GM18868 (cell line): ENCODE measurements at regions not wholly inside any gene's neighbourhood (a gene's known extent, or its start where the extent isn't known, plus 50 kb on each side); places are given as distances from the start of the nearest gene placed in this dataset.

ENCODE experiments used
- ATAC-seq: cut with Tn5 transposase; IDR thresholded peaks from one replicate; pipeline ENCODE4 v1.9.1; 2021; ENCODE audit warnings: mild to moderate bottlenecking, moderate library complexity; ENCODE audit not compliant: unreplicated experiment

DNA sequence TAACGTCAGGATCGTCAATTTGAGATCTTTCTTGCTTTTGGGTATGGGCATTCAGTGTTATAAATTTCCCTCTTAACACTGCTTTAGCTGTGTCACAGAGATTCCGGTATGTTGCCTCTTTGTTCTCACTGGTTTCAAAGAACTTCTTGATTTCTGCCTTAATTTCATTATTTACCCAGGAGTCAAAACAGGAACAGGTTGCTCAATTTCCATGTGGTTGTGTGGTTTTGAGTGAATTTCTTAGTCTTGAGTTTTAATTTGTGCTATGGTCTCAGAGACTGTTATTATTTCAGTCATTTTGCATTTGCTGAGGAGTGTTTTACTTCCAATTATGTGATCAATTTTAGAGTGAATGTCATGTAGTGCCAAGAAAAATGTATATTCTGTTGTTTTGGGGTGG lies 153.1 kb downstream of the PCDH17 start:
- no peak for ATAC-seq

DNA sequence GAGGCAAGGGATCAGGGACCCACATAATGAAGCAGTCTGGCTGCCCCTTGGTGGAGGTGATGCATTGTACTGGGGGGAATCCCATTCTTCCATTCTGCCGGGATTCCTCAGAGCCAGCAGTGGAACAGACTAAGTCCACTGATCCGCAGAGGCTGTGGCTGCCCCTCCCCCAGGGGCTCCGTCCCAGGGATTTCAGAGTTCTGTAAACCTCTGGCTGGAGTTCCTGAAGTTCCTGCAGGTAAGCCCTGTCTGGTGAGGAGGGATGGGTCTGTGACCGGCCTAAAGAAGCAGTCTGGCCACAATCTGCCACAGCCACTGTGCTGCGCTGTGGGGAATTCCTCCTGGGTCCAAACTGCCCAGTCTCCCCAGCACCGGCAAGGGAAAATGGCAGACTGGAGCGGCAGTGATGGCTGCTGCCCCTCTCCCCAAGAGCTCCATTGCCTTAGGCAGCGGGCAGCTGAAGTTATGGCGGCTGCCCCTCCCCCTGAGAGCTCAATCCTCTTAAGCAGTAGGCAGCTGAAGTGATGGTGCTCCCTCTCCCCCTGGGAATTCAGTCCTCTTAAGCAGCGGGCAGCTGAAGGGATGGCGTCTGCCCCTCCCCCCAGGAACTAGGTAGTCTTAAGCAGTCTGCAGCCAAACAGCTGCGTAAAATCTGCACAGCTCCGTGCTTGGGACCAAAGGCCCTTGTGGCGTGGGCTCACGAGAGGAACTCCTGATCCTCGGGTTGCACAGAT lies 155.7 kb downstream of the PCDH17 start:
- ATAC-seq, result no peak

DNA sequence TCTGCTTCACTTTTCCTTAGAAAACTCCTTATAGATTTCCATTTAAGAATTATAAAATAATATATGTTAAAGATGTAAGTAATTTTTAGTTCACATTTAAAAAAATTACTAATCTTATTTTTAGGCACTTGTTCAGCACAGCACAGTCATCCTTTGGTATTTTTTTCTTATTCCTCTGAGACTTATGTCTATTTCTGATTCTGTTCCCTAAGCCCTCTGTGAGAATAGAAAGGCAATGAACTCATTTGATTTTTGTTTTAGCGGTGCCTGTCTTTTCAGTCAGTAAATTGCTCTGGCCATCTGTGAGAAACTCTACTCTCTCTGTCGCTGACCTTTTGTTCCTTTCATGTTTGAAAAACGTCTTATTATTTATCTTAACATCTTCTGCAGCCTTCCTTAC lies 168.1 kb downstream of the PCDH17 start:
- ATAC-seq, result no peak

DNA sequence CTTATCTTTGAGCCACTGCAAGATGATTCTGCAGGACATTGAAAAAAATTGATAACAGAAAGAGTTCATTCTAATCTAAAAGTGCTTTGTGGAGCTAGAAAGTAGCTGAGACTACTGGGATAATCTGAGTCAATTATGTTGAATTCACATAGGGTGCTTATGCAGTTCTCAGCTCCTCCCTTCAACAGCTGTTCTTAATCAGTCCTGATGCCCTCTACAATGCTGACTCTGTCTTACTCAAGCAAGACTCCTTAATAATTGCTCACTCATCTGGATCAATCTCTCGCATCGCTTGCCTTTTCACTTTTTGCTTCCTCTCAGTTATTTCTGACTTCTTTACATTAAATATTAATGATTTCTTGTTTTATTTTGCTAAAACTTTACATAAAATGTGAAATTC lies 182.1 kb downstream of the PCDH17 start:
- no peak for ATAC-seq

DNA sequence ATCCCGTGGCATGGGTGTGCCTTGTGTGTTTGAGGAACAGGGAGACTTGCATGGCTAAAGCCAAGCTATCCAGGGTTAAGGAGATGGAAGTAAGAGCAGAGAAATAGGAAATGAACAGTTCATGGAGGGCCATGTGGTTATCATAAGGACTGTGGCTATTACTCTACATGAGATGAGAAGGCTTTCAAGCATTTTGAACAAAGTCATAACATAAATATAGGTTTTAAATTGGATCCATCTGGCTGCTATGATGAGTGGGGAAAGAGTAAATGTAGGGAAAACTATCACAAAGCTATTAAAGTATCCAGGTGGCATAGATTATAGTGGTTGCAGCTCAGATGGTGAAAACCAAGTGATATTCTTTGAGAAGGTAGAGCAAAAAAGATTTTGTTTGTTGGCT lies 184.1 kb downstream of the PCDH17 start:
- ATAC-seq, result no peak

DNA sequence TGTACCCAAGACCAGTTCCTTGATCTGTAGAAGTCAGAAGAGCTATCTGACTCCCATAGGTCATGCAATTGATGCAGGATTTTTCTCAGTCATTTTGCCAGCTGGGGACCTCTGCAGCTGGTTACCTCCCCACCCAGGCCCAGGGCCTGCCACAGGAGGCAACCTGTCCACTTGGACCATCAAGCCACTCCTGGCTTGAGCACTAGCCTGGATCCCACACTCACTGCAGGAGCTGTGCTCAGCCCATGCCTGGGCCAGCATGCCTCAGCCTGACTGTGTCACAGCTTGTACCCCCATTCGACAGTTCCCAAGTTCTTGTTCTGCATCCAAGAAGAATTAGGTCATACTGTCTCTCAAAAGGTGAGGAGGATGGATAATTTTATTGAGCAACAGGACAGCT lies 189.4 kb downstream of the PCDH17 start:
- no peak for ATAC-seq

DNA sequence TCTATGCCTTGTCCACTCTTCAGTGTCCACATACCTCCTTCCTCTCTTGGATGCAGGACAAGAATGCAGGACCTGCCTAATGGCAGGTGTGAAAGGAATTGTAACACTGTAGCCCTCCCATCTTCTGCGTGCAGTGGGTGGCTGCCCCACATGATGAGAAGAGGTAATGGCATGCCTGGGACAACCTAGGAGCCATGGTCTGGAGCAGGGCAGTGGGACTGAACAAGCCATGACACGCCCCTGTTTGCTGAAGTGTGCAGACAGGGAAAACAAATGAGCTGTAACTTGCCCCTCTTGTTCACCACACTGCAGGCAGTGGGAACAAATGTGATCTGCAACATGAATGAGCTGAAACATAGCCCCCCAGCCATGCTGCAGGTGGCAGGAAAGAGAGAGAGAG lies 192.2 kb downstream of the PCDH17 start:
- no peak for ATAC-seq

DNA sequence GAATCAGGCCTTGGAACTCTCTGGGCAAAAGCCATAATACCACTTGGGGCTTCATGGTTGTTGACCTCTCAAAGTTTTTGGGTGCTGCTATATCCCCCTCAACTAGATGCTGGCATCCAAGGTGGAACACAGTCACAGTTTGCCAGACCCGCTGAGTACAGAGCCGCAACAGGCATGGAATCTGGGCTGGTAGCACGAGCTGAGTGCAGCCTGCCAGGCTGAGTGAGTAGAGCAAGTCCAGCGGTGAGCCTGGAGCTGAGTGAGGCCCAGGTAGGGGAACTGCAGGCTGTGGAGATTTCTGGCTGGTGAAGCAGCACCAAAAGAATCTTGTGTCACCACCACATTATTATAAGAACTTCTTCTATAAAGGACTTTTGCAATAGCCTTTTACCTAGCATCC lies 192.6 kb downstream of the PCDH17 start:
- no peak for ATAC-seq

DNA sequence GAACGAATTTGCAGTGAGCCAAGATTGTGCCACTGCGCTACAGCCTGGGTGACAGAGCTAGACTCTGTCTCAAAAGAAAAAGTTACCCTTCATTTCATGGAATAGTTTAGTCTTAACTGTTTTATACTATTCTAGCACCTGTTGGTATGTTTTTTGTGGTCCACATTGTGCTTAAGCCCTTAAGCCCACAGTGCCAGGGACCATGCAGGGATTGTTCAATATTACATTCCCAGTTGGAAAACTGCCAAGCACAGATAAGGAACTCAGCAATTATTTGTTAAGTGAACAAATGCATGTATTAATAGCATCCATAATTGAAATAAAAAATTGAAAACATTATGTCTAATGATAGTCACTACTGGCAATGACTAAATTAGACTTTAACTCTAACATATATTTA lies 193.5 kb downstream of the PCDH17 start:
- ATAC-seq, result no peak

DNA sequence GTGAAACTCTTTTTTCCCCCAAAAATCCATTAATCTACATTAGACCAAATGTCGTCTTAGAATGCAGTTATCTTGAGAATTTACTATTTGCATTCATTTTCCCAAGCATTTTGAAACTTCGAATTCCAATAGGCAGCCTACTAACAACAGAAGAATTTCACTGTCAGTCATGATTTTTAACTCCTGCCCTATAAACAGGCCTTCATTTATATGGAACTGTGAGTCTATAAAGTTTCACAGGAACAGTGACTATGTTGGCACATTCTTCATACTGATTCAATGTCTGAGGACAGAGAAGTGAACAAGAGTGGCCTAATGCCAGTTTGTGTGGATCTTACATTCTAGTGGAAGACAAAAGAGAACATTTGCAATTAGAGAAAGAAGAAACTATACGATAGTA lies 198.0 kb downstream of the PCDH17 start:
- ATAC-seq, result no peak

DNA sequence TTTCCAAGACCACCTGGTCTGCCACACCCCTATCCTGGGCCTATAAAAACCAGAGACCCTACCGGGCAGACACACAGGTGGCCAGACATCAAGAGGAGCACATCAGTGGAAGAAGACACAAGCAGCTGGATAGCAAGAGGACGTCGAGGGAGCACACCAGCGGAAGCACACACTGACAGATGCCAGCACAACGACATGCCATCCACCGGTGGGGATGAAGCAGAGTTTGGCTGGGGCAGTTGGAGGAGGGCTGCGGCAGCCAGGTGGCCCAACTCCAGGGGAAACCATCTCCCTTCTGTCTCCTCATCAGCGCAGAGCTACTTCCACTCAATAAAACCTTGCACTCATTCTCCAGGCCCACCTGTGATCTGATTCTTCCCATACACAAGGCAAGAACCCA lies 200.6 kb downstream of the PCDH17 start:
- no peak for ATAC-seq

DNA sequence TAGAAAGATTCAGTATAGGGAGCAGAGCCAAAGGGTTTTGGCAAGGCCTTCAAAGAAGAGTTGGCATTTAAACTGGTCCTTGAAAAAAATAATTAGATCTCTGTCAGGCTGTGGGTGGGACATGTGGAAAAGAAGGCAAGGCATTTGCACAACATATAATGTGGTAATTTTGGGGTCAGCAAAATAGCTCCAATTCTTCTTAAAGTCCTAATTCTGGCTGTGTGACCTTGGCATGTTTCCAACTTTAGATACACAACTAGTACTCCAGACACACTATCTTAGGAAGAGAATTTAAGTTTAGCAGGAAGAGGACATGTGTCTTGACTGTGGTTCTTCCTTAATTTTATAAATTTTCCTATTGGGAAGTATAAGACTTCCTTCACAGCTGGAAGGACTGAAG lies 206.3 kb downstream of the PCDH17 start:
- ATAC-seq, result no peak

DNA sequence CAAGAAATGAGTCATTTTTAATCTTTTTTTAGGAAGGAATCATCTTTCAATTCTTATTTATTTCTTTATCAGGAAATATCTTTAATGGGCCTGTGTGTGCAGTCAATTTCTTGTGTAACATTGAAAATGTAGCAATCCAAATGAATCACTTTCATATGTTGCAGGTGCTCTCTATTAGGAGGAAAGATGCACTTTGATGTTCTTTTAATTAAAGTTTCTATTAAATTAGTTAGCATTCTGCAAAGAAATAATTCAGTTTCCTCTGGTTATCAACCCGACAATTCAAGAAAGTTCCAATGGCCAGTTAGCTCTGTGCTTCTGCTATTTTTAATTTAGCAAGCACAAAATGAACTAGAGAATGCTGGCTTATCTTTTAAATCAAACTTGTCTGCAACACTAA lies 212.0 kb downstream of the PCDH17 start:
- ATAC-seq, result no peak

DNA sequence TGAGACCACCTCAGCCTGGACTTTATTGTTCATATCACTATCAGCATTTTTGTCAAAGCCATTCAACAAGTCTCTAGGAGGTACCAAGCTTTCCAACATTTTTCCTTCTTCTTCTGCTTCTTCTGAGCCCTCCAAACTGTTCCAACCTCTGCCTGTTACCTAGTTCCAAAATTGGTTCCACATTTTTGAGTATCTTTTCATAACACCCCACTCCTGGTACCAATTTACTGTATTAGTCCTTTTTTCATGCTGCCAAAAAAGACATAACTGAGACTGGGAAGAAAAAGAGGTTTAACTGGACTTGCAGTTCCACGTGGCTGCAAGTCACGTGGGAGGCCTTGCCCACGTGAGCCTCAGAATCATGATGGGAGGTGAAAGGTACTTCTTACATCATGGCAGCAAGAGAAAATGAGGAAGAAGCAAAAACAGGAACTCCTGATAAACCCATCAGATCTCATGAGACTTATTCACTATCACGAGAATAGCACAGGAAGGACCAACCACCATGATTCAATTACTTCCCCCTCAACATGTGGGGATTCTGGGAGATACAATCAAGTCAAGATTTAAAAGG lies 215.1 kb downstream of the PCDH17 start:
- no peak for ATAC-seq

DNA sequence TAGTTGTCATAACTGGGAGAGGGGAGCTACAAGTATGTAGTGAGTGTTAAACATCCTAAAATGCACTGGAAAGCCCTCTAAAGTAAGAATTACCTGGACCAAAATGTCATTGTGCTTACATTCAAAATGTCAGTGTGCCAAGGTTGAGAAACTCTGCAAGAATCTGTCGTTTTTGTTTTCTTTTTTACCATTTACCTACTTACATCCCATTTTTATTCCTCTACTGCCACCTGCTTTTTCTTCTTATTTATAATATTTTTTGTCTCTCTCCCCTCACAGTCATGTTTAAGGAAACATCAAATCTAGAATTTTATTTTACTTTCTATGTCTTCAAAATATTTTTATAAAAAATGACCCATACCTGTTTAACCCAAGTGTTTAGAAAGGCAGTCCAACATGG lies 226.4 kb downstream of the PCDH17 start:
- no peak for ATAC-seq

DNA sequence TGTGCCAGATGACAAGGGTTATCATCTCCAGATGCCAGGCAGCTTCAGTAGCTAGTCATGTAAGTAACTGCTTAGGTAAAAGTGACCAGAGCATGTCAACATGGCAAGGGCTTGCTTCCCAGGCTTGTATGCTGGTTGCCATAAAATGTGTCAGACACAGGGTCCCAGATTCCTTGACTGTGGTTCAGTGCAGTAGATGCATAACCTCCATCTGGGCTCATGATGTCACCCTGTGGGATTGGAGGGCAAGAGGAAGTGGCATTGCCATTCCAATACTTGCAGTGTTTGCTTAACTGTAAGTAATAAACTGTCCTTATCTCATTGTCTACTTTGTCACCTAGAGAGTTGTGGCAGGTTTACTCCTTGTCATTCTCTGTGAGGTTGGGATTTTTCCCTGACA lies 226.8 kb downstream of the PCDH17 start:
- no peak for ATAC-seq

DNA sequence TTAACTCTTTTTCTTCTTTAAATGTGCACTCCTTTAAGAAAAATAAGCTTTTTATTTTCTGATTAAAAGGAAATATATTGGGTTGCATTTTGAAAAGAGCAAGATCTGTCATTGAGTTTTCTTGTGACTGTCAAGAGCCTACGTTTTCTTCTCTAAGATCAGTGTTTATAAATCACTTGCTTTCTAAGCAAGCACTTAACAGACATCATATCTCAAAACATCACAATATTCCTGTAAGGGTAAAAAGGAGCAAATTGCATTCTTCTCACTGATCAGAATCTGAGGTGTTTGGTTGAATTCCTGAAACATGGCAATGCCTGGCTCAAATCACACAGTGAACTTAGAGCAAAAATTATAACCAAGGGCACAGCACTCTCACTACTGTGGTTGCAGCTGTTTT lies 231.3 kb downstream of the PCDH17 start:
- ATAC-seq, result no peak

DNA sequence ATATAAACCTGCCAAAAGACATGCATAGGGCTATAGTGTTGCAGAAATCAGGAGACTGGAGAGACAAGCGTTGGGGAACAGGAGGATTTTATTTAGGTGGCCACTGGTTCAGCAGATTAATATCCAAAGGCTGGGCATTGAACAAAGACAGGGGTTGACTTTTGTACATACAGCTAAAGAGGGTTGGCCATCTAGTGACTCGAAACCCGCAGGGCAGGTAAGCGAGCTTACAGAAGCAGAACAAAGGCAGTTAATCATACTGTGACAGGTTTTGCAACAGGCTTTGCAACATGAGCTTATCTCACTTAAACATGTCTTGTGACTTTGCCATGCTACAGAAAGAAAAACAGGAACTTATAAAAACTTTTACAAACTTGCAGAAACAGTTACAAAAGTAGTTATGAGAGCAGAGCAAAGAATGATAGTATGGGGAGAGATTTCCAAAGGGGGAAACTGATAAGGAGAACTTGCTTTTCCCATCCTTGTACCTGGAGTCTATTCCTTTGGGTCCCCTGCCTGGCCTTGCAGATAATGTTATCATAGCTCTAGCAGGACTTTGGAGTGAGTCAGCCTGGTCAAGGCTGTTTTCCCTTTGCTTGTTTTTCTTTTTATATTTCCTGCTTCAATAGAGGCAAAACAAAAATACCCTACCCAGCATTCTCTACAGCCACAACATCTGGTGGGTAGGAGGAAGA lies 234.2 kb downstream of the PCDH17 start:
- no peak for ATAC-seq

DNA sequence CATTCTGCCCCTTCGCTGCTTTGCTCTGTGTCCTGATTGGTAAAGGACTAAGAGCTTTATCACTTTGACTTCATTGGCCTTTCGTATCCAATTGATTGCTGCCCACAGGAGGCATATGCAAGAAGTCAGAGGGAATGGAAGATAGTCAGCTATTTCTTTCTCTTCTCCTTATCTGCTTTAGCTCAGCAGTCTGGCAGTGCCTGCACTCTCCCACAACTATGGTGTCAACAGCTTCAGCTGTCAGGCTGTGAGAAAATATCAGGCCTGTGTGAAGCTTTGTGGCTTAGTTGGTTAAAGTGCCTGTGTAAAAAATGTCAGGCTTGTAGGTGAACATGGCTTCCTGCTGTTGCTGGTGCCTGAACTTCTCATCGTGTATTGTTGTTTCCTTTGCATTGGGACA lies 243.0 kb downstream of the PCDH17 start:
- ATAC-seq, result no peak

DNA sequence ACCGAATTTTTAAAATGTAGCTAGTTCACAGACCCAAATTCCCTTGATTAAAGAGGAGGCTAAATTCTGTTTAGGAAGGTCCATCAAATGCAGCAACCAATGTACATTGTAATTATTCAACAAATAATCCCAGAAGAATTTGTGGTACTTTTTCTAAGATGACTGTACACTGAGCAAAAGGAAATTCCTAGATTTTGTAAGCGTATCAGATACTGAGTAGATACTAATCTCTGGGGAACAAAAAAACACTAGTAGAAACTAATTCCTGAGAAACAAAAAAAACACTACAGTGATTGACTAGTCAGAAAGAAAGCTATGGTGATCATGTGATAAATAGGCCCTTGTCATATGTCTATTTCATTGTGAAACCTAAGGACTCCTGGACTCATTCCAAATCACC lies 246.1 kb downstream of the PCDH17 start:
- ATAC-seq, result no peak

DNA sequence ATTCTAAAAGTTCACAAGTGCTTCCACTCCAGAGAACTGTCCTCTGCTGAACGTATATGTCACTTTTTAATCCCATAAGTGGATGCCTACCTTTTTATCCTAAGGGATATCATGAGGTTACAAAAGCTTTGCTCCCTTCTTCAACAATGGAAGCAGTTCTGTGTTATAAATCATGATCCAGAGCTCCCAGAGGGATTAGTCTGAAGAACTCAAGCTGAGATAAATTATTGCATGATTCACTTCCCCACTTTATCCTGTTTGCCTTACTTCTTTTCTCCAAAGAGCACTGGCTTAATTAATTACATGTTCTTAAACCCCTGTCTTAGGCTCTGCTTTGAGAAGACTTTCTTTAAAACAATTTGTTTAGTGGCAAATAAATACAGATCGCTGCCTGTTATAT lies 246.7 kb downstream of the PCDH17 start:
- ATAC-seq, result no peak

DNA sequence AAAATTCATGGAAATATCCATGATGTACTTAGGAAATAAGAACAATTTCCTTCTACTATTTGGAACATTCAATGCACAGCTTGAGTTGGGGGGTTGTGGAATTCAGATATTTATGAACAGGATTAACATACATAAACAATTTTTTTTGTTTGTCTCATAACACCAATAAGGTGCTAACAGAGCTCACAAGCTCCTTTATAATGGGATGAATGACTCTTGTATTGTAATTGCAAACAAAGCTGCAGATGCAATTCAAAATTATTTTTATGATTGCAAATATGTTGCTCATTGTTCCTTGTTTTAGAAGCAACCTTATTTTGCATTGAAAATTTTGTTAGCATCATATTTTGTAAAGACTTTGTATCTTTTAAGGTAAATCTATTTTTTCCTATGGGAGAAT lies 265.7 kb downstream of the PCDH17 start:
- no peak for ATAC-seq

DNA sequence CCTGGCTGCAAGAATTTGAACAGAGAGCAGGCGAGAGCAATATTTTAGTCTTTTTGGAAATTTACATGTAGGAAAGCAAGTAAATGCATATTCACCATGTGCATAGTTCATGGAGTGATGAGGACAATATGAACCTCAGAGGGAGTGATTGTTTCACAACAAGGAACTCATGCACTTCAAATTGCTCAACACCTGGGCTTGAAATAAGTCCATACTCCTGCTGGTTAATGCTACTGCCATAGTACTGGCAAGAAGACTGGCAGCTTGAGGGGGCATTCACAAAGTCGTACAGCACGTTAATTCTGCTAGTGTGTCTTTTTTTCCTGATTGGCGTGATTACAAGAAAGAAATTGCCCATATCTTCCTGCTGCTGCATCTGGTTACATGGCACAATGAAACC lies 267.6 kb downstream of the PCDH17 start:
- ATAC-seq, result no peak
